UCSD-AML1 (cell line): ENCODE measurements at regions not wholly inside any gene's neighbourhood (a gene's known extent, or its start where the extent isn't known, plus 50 kb on each side); places are given as distances from the start of the nearest gene placed in this dataset.
"Not testable (repeated sequence)": the region's sequence is repeated elsewhere in the genome, so short reads cannot be mapped to it uniquely, and the experiment has no call there.

Experiments used
- DNase-seq: peaks from one replicate; lab custom pipeline; 2025; ENCODE audit not compliant: unreplicated experiment; lab: John Stamatoyannopoulos, UW

- no peak for DNase-seq
These were observed 257.3 kb upstream of the EDNRA start for GRCh38 chr4:147223576-147223975.

GRCh38 chr4:147236806-147237205 is 244.1 kb upstream of the EDNRA start:
- DNase-seq, result no peak

- DNase-seq, result no peak
These were observed 236.1 kb upstream of the EDNRA start for GRCh38 chr4:147244786-147245185.

- DNase-seq, result no peak
These were observed 234.8 kb upstream of the EDNRA start for GRCh38 chr4:147246096-147246495.

- DNase-seq, result not testable (repeated sequence)
These were observed 234.4 kb upstream of the EDNRA start for GRCh38 chr4:147246528-147246927.

- no peak for DNase-seq
These were observed 233.3 kb upstream of the EDNRA start for GRCh38 chr4:147247579-147247978.

GRCh38 chr4:147250062-147250461 is 230.8 kb upstream of the EDNRA start:
- no peak for DNase-seq

GRCh38 chr4:147255268-147255667 is 225.6 kb upstream of the EDNRA start:
- not testable (repeated sequence) for DNase-seq

- DNase-seq, result not testable (repeated sequence)
These were observed 221.6 kb upstream of the EDNRA start for GRCh38 chr4:147259271-147259670.

- DNase-seq, result no peak
These were observed 196.6 kb upstream of the EDNRA start for GRCh38 chr4:147284256-147284835.

- no peak for DNase-seq
These were observed 196.0 kb upstream of the EDNRA start for GRCh38 chr4:147284935-147285334.

GRCh38 chr4:147285751-147286150 is 195.1 kb upstream of the EDNRA start:
- no peak for DNase-seq

- no peak for DNase-seq
These were observed 193.9 kb upstream of the EDNRA start for GRCh38 chr4:147286846-147287587.

GRCh38 chr4:147287588-147287890 is 193.4 kb upstream of the EDNRA start:
- DNase-seq, result no peak

GRCh38 chr4:147288512-147288911 is 192.4 kb upstream of the EDNRA start:
- DNase-seq, result no peak

- DNase-seq, result no peak
These were observed 191.7 kb upstream of the EDNRA start for GRCh38 chr4:147289181-147289580.

- DNase-seq, result not testable (repeated sequence)
These were observed 188.1 kb upstream of the EDNRA start for GRCh38 chr4:147292604-147293313.

- not testable (repeated sequence) for DNase-seq
These were observed 187.6 kb upstream of the EDNRA start for GRCh38 chr4:147293314-147293677.

GRCh38 chr4:147299205-147299604 is 181.7 kb upstream of the EDNRA start:
- DNase-seq, result no peak

- no peak for DNase-seq
These were observed 177.6 kb upstream of the EDNRA start for GRCh38 chr4:147303174-147303872.

- no peak for DNase-seq
These were observed 177.0 kb upstream of the EDNRA start for GRCh38 chr4:147303873-147304229.
